Retina (tissue), 1 donor: ENCODE measurements at regions not wholly inside any gene's neighbourhood (a gene's known extent, or its start where the extent isn't known, plus 50 kb on each side); places are given as distances from the start of the nearest gene placed in this dataset.

Experiments
- DNase-seq: peaks from one replicate; pipeline ENCODE4 v3.0.0-alpha.2; 2016

DNA sequence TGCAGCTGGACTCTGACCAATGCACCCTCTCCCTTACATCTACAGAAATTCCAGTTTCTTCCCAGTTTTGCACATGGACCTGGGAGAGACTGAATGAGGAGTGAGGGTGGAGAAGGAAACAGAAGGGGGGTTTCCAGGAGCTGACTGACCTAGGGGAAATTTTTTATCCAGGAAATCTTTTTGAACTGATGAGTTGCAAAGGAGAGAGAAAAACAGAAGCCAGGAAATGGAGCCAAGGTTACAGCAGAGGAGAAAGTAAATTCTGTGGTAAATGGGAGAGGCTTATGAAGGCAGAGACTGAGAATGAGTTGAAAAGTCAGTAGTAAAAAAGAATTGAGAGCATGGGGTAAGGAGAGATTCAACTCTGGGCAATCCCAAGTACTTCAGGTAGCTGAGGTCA is 192.8 kb downstream of the SMIM20 start:
- DNase-seq: no peak

DNA sequence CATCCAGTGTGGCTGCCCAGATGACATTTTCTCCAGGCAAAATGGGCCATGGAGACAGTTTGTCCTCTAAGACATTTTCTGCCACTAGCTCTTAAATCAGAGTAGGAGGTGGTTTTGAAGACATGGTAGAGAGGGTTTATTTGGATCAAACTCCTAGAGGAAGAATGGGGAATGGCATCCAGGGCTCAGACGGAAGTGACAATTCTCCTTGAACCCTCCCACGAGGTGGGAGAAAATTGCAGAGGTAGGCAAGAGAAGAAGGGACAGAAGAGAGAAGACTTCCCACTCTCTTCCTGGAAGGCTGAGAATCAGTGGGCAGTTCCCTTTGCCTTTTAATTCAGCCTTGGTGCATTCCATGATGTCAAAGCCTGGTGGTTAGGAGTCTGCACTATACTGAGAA is 194.0 kb downstream of the SMIM20 start:
- no peak for DNase-seq

- no peak for DNase-seq
Measured at GRCh38 chr4:26110493-26110892, 196.5 kb downstream of the SMIM20 start.

DNA sequence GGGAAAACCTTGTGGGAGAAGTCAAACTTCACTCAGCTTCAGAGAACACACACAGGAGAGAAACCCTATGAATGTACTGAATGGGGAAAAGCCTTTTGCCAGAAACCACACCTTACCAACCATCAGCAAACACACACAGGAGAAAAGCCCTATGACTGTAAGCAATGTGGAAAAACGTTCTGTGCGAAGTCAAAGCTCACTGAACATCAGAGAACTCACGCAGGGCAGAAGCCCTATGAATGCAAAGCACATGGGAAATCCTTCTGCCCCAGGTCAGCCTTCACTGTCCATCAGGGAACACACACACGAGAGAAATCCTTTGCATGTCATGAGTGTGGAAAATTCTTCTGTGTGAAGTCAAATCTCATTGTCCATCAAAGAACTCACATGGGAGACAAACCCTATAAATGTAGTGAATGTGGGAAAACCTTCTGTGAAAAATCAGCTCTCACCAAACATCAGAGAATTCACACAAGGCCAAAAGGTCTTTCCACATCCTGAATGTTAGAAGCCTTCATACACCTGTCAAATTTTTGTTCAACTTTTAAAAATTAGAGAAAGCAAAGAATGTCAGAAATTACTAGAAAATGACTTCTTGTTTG is 199.4 kb downstream of the SMIM20 start:
- no peak for DNase-seq

GRCh38 chr4:26116057-26116456 is 202.0 kb downstream of the SMIM20 start:
- peak; percentile 65 for DNase-seq

- no peak for DNase-seq
Measured at GRCh38 chr4:26120098-26120825, 200.6 kb upstream of the RBPJ start.

DNA sequence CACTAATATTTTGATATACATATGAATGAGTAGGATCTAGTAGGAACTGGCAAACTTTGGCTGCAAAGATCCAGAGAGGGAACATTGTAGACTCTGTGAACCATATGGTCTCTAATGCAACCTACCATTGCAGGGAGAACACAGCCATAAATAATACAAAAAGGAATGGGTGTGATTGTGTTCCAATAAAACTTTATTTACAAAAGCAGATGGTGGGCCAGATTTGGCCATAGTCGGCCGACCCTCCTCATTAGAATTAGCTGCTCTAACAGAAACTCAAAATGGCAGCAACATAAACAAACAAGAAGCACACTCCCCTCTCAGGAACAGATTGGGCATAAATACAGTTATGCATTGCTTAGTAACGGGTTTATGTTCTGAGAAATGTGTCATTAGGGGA is 198.1 kb upstream of the RBPJ start:
- no peak for DNase-seq

DNA sequence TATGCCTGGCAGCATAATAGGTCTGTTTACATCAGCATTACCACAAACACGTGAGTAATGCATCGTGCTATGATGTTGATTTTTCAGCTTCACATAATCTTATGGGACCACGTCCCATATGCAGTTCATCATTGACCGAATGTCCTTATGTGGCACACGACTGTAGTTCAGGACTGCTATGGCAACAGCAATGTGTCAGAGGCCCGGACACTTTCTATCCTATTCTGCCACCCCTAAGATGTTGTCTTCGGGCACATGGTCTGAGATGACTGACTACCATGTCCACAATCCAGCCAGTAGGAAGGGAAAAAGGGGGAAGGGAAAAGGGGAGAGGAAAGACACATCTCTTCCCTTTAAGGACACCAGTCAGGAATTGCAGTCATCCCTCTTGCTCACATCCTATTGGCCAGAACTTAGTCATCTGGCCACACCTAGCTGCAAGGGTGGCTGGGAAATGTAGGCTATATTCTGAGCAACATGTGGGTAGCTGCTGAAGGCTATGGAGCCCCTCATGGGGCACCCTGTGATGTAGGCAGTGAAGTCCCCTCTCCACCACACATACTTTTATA is 196.0 kb upstream of the RBPJ start:
- DNase-seq: no peak

GRCh38 chr4:26126143-26126718 is 194.6 kb upstream of the RBPJ start:
- DNase-seq: no peak

DNA sequence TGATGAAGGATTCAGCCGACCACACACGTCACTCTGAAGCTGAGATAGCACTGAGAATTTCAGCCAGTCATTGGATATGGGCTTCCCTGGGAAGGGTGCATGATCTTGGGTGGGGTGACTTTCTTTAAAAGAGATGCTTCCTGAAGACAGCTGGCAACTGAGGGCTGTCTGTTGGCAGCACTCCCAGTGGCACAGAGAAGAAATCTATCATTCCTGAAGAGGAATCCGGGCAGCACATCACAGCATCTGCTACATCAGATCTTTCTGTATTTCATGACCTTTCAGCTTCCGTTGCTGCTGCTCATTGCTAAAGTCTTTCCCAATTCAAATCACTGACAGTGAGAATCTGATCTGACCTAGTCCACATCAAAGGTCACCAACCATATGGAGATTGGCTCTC is 193.8 kb upstream of the RBPJ start:
- no peak for DNase-seq

DNA sequence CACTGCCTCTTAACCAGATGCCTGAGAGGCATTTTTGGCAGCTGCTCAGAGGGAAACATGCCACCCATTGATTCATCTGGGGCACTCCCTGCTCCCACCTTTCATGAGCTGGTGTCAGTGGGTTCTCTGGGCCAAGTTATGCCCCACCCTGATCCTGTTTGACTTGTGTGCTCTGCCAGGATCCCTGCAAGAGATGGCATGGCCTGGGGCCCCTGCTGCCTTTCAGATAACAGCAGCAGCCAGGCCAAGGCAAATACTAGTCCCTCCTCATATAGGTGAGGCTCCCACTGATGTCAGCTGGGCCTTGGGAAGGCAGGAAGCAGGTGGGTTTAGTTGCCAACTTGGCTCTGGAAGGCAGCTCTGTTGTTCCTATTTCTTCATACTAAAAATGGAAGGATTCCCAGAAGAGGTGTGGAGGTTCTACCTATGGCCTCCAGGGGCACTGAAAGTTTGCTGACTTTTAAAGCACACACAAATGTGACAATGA is 192.9 kb upstream of the RBPJ start:
- DNase-seq: no peak

DNA sequence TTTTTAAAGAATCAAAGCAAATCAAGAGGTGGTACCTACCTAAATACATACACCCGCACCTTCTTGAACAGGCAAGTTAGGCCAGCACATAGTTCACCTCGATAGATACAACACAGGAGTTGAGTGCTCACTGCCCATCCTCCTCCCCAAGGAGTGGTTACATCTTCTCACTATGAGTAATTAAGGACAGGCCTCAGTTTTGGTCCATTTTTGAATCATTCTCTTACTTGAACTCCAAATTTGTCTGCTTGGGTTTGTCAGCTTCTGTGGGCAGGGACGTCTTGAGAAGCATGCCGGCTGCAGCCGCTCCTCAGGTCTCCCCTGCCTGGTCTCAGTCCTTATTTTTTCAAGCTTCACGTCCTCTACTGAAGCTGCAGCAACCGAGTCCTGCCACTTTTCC is 190.6 kb upstream of the RBPJ start:
- DNase-seq: no peak

GRCh38 chr4:26130841-26131432 is 189.9 kb upstream of the RBPJ start:
- no peak for DNase-seq

- no peak for DNase-seq
Measured at GRCh38 chr4:26131711-26132110, 189.1 kb upstream of the RBPJ start.

GRCh38 chr4:26132858-26133257 is 188.0 kb upstream of the RBPJ start:
- no peak for DNase-seq

DNA sequence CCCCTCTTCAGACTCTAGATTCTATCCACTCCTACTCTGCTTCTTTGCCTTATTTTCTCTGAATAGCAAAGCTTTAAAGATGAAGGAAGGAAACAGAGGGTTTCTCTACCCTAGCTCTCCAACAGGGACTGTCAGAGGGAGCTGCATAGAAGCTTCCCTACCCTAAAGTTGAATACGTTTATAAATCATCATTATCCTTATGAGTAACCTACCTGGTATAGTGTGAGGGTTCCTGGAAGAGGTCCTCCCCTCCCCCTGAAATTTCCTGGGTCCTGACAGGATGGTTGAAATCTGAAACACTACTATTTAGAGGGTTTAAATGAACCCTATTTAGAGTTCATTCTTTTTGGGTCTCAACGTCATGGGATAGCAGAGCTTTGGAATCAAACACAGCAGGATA is 187.0 kb upstream of the RBPJ start:
- DNase-seq: no peak

- DNase-seq: no peak
Measured at GRCh38 chr4:26135331-26135730, 185.5 kb upstream of the RBPJ start.

GRCh38 chr4:26136615-26137014 is 184.2 kb upstream of the RBPJ start:
- DNase-seq: no peak

GRCh38 chr4:26137288-26137687 is 183.5 kb upstream of the RBPJ start:
- DNase-seq: no peak

DNA sequence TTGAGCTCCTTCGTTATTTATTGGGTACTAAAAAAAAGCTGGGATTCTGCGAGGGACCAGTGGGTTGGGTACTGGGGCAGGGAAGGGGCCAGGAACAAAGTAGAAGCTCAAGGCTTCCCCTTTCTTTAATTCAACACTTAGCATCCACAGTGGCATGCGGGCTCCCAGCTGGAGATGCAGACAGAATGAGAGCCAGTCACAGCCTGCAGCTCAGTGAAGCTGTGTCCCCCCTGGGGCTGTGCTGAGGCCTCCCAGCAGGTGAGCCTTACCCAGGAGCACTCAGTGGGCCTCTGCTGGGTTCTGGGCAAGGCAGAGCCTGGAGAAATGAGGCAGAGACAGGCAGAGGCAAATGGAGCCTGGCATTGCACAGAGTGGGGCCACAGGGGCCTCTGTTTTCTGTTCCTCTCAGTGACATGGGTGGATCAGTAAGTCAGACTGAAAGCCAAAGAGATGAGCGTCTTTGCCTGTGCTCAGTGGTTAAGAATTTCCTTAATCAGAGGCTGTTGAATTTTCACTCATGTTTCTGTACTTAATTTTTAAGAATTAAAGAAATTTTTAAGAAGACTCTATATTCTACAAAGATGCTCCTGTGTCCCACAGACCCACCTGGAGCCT is 181.4 kb upstream of the RBPJ start:
- DNase-seq: no peak

DNA sequence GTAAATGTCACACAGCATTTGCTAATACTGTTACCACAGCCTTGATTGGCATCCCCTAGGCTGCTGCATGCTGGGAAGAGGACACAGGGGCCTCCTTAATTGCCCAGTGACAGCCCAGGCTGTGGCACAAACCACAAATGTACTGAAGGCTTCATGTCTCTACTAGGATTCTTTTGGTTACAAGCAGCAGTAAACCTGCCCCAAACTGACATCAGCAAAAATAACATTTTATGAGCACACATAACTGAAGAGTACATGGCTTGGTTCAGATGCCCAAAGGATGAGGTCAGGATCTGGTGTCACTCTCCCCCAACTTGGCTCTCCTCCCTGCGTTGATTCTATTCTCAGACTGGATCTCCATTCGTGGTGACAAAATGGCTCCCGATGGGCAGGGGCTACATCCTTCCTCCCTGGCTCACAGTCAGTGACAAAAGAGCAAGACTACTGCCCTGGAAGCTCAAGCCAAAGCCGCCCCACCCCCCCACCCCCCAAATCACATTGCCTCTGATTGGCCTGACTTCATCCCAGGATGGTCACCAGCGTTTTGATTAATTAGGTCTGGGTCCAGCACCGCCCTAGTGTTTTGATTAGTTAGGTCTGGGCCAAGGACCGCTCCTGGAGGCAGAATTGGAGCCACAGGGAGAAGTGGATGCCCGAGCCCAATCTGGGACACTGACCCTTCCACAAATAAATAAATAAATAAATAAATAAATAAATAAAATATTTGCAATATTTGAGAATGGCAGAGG is 180.5 kb upstream of the RBPJ start:
- no peak for DNase-seq

GRCh38 chr4:26141051-26141721 is 179.6 kb upstream of the RBPJ start:
- peak; percentile 58 for DNase-seq
